AG10803 (cell line): ENCODE measurements at regions not wholly inside any gene's neighbourhood (a gene's known extent, or its start where the extent isn't known, plus 50 kb on each side); places are given as distances from the start of the nearest gene placed in this dataset.

Experiments
- DNase-seq: peaks from one replicate; pipeline ENCODE4 v3.0.0; 2010; ENCODE audit warnings: low read depth
- H3K4me3 ChIP-seq: 2 replicates; pipeline ENCODE4 v1.5.1; 2011; ENCODE audit warnings: mild to moderate bottlenecking, low read length, control low read depth
- TF ChIP-seq, protein P1 (sequence below): conservative IDR thresholded peaks from 2 replicates; pipeline ENCODE4 v1.5.1; 2011; ENCODE audit warnings: mild to moderate bottlenecking, low read length, control low read depth, inconsistent platforms

DNA sequence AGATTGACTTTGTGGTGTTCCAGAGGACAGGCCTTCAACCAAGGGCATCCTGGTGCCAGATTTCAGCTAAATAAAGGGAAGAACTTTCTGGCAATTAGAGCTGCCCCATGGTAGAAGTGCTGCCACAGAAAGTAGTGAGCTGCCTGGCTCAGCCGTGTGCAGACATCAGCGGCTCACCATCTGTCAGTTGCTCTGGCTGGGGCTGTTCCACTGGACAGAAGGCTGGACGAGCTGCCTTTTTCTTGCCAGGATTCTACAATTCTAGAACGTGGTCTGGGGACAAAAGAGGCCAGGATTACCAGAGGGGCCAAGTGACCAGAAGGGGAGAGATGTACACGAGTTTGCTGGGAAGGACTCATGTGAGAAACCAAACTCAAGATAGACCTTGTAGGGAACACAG is 107.0 kb upstream of the RPL38 start:
- TF ChIP-seq, protein P1, sequence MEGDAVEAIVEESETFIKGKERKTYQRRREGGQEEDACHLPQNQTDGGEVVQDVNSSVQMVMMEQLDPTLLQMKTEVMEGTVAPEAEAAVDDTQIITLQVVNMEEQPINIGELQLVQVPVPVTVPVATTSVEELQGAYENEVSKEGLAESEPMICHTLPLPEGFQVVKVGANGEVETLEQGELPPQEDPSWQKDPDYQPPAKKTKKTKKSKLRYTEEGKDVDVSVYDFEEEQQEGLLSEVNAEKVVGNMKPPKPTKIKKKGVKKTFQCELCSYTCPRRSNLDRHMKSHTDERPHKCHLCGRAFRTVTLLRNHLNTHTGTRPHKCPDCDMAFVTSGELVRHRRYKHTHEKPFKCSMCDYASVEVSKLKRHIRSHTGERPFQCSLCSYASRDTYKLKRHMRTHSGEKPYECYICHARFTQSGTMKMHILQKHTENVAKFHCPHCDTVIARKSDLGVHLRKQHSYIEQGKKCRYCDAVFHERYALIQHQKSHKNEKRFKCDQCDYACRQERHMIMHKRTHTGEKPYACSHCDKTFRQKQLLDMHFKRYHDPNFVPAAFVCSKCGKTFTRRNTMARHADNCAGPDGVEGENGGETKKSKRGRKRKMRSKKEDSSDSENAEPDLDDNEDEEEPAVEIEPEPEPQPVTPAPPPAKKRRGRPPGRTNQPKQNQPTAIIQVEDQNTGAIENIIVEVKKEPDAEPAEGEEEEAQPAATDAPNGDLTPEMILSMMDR = no peak

DNA sequence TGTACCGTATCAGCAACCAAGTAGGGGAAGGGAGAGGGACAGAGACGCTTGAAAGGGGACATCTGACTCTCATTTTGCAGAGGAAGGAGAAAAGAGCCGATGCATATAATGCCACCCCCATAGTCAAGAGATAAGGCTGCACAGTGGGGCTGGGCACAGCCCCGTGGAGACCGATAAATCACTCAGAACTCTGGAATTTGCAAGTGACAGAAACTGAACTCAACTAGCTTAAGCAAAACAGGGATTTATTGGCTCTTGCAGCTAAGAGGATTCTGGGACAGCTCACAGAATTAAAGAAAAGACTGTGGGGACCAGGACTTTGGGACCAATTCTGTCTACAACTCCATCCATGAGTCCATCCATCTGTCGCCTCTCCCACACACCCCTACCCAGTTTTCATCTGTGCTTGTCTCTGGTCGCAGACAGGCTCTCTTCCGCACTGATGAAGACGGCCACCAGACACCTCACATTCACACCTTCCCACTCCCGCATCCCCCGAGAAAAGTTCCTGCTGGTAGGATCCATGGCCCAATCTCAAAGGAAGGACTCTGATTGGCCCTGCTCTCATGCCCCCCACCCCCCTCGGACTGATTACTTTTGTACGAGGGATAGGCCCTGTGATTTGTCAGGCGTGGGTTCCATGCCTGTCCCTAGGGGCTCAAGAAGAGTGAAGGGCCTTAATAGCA is 105.9 kb upstream of the RPL38 start:
- DNase-seq = no peak

More for the DNA sequence above, 107.0 kb upstream of the RPL38 start:
- DNase-seq = no peak
- no peak overlapping the region for H3K4me3 ChIP-seq

GRCh38 chr17:74098136-74099024 is 105.1 kb upstream of the RPL38 start:
- no peak overlapping the region for H3K4me3 ChIP-seq
- DNase-seq = no peak
- TF ChIP-seq, protein P1 = no peak

More for the DNA sequence above, 105.9 kb upstream of the RPL38 start:
- TF ChIP-seq, protein P1 = no peak
- no peak overlapping the region for H3K4me3 ChIP-seq

DNA sequence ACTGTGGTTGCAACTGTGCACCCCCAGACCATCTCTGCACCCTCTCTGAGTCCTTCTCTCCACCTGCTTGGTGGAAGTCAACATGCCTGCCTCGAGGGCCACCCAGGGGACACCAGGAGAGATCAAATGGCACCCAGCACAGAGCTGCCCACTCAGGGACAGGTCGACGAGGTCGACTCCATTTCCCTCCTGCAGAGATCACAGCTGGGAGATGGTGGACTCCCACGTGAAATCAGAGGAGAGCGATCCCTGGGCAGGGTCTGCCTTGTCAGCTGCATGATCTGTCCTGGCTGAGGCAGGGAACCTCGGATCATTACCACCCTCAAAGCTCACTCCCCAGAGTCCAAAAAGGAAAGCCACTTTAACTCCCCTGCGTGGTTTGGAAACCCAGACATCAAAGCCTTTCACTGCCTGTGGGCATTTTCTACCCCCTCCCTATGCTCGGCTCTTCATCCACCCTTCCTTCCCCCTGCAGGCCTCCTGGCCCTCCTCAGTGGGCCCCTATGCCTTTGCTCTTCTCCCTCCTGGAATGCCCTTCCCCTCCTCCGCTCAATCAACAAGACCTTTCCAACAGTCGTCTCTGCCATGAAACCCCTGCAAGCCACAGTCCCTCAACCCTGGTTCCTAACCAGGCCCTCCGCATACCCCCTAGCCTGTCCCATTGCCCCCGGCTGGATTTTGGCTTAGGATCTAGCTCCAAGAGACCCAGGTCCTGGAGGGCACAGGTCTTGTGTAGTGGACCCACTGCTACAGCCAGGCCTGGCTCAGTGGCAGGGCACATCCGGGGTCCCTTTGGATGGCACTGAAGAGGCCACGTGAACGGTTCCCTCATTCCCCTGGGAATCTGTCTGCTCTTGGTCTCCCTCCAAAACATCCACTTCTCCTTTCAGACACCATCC is 103.8 kb upstream of the RPL38 start:
- TF ChIP-seq, protein P1 = no peak
- DNase-seq = no peak
- H3K4me3 ChIP-seq = no peak overlapping the region

GRCh38 chr17:74104921-74105320 is 98.6 kb upstream of the RPL38 start:
- DNase-seq = no peak
- H3K4me3 ChIP-seq = no peak overlapping the region
- TF ChIP-seq, protein P1 = no peak

GRCh38 chr17:74107107-74107506 is 96.4 kb upstream of the RPL38 start:
- no peak for DNase-seq
- no peak overlapping the region for H3K4me3 ChIP-seq
- TF ChIP-seq, protein P1 = no peak
